Skeletal muscle tissue (tissue), 3 donors: ENCODE measurements at regions not wholly inside any gene's neighbourhood (a gene's known extent, or its start where the extent isn't known, plus 50 kb on each side); places are given as distances from the start of the nearest gene placed in this dataset.

Experiments
- H3K27ac ChIP-seq: one replicate; pipeline ENCODE4 v1.7.0; 2013; ENCODE audit warnings: mild to moderate bottlenecking, low read depth, low read length, inconsistent platforms
- H3K27me3 ChIP-seq, 3 donors: one replicate each; pipeline ENCODE4 v1.7.0; 2013; ENCODE audit warnings: low read length in 3 of 3; ENCODE audit not compliant: control insufficient read depth in 3 of 3, insufficient read depth in 3 of 3
- H3K36me3 ChIP-seq, 3 donors: one replicate each; pipeline ENCODE4 v1.7.0; 2013; ENCODE audit warnings: low read length in 3 of 3; ENCODE audit not compliant: control insufficient read depth in 3 of 3, insufficient read depth in 3 of 3
- H3K4me1 ChIP-seq, 3 donors: one replicate each; pipeline ENCODE4 v1.7.0; 2013; ENCODE audit warnings: low read length in 3 of 3, mild to moderate bottlenecking in 3 of 3; ENCODE audit not compliant: control insufficient read depth in 3 of 3, insufficient read depth in 3 of 3
- H3K4me3 ChIP-seq, 3 donors: one replicate each; pipeline ENCODE4 v1.7.0; 2013; ENCODE audit warnings: low read length in 3 of 3
- H3K9ac ChIP-seq, 3 donors: one replicate each; pipeline ENCODE4 v1.7.0; 2013; ENCODE audit warnings: low read length in 3 of 3, mild to moderate bottlenecking in 3 of 3, moderate library complexity in 2 of 3, low read depth in 1 of 3
- H3K9me3 ChIP-seq, 3 donors: one replicate each; pipeline ENCODE4 v1.7.0; 2013; ENCODE audit warnings: low read length in 3 of 3; ENCODE audit not compliant: control insufficient read depth in 3 of 3
- donor health status: Osteomylitis.

- H3K27ac ChIP-seq = no peak overlapping the region
- H3K9ac ChIP-seq = no peak overlapping the region
- no peaks in the 10 kb centered on the region for H3K27me3 ChIP-seq
- no peaks in the 10 kb centered on the region for H3K4me1 ChIP-seq
- no peaks in the 10 kb centered on the region for H3K36me3 ChIP-seq
- no peaks in the 10 kb centered on the region for H3K9me3 ChIP-seq
- no peak overlapping the region for H3K4me3 ChIP-seq
Measured at GRCh38 chr4:30948653-30949052, 228.5 kb downstream of the PCDH7 start.

GRCh38 chr4:30950737-30951136 is 230.6 kb downstream of the PCDH7 start:
- Histone ChIP-seq H3K4me1 (no peaks in the 10 kb centered on the region), H3K4me3 (no peak overlapping the region)

GRCh38 chr4:30952526-30953219 is 232.5 kb downstream of the PCDH7 start:
- Histone ChIP-seq H3K9me3 (no peaks in the 10 kb centered on the region), H3K27me3 (no peaks in the 10 kb centered on the region), H3K9ac (no peak overlapping the region), H3K4me3 (no peak overlapping the region), H3K27ac (no peak overlapping the region), H3K36me3 (no peaks in the 10 kb centered on the region), H3K4me1 (no peaks in the 10 kb centered on the region)

More at GRCh38 chr4:30950737-30951136, 230.6 kb downstream of the PCDH7 start:
- no peak overlapping the region for H3K27ac ChIP-seq
- H3K27me3 ChIP-seq = no peaks in the 10 kb centered on the region
- no peak overlapping the region for H3K9ac ChIP-seq
- H3K36me3 ChIP-seq = no peaks in the 10 kb centered on the region
- no peaks in the 10 kb centered on the region for H3K9me3 ChIP-seq

GRCh38 chr4:30953799-30954198 is 233.6 kb downstream of the PCDH7 start:
- Histone ChIP-seq H3K4me3 (no peak overlapping the region), H3K36me3 (no peaks in the 10 kb centered on the region), H3K27ac (no peak overlapping the region), H3K27me3 (no peaks in the 10 kb centered on the region), H3K4me1 (no peaks in the 10 kb centered on the region), H3K9me3 (no peaks in the 10 kb centered on the region), H3K9ac (no peak overlapping the region)

- H3K27me3 ChIP-seq = no peaks in the 10 kb centered on the region
- H3K4me1 ChIP-seq = no peaks in the 10 kb centered on the region
- H3K27ac ChIP-seq = no peak overlapping the region
- H3K4me3 ChIP-seq = no peak overlapping the region
- no peaks in the 10 kb centered on the region for H3K36me3 ChIP-seq
- H3K9me3 ChIP-seq = no peaks in the 10 kb centered on the region
- no peak overlapping the region for H3K9ac ChIP-seq
Measured at GRCh38 chr4:30956916-30957315, 236.7 kb downstream of the PCDH7 start.

GRCh38 chr4:30957706-30958105 is 237.5 kb downstream of the PCDH7 start:
- Histone ChIP-seq H3K36me3 (no peaks in the 10 kb centered on the region), H3K4me1 (no peaks in the 10 kb centered on the region)

GRCh38 chr4:30959781-30960485 is 239.8 kb downstream of the PCDH7 start:
- H3K36me3 ChIP-seq = no peaks in the 10 kb centered on the region
- no peak overlapping the region for H3K27ac ChIP-seq
- H3K4me1 ChIP-seq = no peaks in the 10 kb centered on the region
- no peak overlapping the region for H3K4me3 ChIP-seq
- H3K27me3 ChIP-seq = no peaks in the 10 kb centered on the region
- no peaks in the 10 kb centered on the region for H3K9me3 ChIP-seq
- H3K9ac ChIP-seq = no peak overlapping the region

More at GRCh38 chr4:30957706-30958105, 237.5 kb downstream of the PCDH7 start:
- H3K27me3 ChIP-seq = no peaks in the 10 kb centered on the region
- no peak overlapping the region for H3K27ac ChIP-seq
- no peak overlapping the region for H3K4me3 ChIP-seq
- H3K9ac ChIP-seq = no peak overlapping the region
- no peaks in the 10 kb centered on the region for H3K9me3 ChIP-seq

- Histone ChIP-seq H3K9me3 (no peaks in the 10 kb centered on the region), H3K9ac (no peak overlapping the region), H3K4me3 (no peak overlapping the region), H3K27ac (no peak overlapping the region), H3K27me3 (no peaks in the 10 kb centered on the region), H3K36me3 (no peaks in the 10 kb centered on the region), H3K4me1 (no peaks in the 10 kb centered on the region)
Measured at GRCh38 chr4:30962939-30963338, 242.8 kb downstream of the PCDH7 start.

GRCh38 chr4:30968926-30969325 is 248.8 kb downstream of the PCDH7 start:
- Histone ChIP-seq H3K36me3 (no peaks in the 10 kb centered on the region), H3K27me3 (no peaks in the 10 kb centered on the region), H3K9ac (no peak overlapping the region), H3K9me3 (no peaks in the 10 kb centered on the region), H3K27ac (no peak overlapping the region), H3K4me1 (no peaks in the 10 kb centered on the region), H3K4me3 (no peak overlapping the region)

- no peak overlapping the region for H3K27ac ChIP-seq
- no peak overlapping the region for H3K9ac ChIP-seq
- H3K27me3 ChIP-seq = no peaks in the 10 kb centered on the region
Measured at GRCh38 chr4:30972542-30972941, 252.4 kb downstream of the PCDH7 start.

More at GRCh38 chr4:30972542-30972941, 252.4 kb downstream of the PCDH7 start:
- no peaks in the 10 kb centered on the region for H3K4me1 ChIP-seq
- no peaks in the 10 kb centered on the region for H3K36me3 ChIP-seq
- H3K9me3 ChIP-seq = no peaks in the 10 kb centered on the region
- no peak overlapping the region for H3K4me3 ChIP-seq
